ENCODE measurements at regions not wholly inside any gene's neighbourhood (a gene's known extent, or its start where the extent isn't known, plus 50 kb on each side); places are given as distances from the start of the nearest gene placed in this dataset.

DNA sequence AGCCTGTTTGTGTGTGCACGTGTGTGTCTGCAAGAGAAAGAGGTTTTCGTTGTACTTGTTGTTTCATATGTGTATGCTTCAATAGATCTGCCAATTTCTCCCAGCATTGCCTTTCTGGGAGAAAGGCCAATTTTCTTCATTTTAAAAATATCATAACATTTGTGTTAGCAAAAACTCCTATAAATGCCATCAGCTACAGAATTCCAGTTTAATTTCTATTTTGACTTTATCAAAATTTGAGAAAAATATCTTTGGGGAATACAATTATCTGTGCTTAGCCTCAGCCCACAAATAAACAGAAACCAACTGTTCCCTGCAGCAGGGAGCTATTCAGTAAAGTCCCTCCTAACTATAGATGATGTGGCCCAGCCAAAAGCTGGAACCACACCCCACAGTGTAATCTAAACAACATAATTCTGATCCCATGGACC lies 68.3 kb upstream of the MGMT start:
- TF ChIP-seq, protein P1, sequence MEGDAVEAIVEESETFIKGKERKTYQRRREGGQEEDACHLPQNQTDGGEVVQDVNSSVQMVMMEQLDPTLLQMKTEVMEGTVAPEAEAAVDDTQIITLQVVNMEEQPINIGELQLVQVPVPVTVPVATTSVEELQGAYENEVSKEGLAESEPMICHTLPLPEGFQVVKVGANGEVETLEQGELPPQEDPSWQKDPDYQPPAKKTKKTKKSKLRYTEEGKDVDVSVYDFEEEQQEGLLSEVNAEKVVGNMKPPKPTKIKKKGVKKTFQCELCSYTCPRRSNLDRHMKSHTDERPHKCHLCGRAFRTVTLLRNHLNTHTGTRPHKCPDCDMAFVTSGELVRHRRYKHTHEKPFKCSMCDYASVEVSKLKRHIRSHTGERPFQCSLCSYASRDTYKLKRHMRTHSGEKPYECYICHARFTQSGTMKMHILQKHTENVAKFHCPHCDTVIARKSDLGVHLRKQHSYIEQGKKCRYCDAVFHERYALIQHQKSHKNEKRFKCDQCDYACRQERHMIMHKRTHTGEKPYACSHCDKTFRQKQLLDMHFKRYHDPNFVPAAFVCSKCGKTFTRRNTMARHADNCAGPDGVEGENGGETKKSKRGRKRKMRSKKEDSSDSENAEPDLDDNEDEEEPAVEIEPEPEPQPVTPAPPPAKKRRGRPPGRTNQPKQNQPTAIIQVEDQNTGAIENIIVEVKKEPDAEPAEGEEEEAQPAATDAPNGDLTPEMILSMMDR (IDR thresholded peaks at IDR 0.05) = no peak
- TF ChIP-seq POLR2A (IDR thresholded peaks at IDR 0.05) = no peak
